IPS-18c (cell line): ENCODE measurements at regions not wholly inside any gene's neighbourhood (a gene's known extent, or its start where the extent isn't known, plus 50 kb on each side); places are given as distances from the start of the nearest gene placed in this dataset.

ENCODE experiments used
- H3K4me3 ChIP-seq: 2 replicates; pipeline ENCODE4 v1.7.0; 2013; ENCODE audit warnings: low read depth, mild to moderate bottlenecking, low read length, moderate library complexity; ENCODE audit not compliant: insufficient read depth
- H3K9me3 ChIP-seq: one replicate; pipeline ENCODE4 v1.6.1; 2013; ENCODE audit warnings: mild to moderate bottlenecking, low read length, moderate library complexity; ENCODE audit not compliant: control insufficient read depth, insufficient read depth

DNA sequence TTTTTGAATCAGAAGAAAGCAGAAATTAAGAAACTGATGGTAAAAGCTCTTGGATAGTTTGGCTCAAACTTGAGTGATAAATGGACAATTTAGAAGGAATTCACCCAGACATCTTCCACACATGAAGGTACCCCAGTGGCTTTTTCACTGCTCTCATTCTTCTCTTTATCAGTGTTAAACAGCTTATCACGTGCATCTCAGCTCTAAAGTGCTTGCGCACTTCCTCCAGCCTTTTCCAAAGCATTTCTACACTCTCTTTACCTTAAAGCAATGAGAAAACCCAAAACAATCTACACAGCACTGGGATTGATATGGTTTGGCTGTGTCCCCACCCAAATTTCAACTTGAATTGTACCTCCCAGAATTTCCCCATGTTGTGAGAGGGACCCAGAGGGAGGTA is 509.1 kb upstream of the FAT1 start:
- Histone ChIP-seq H3K9me3 (no peaks in the 10 kb centered on the region), H3K4me3 (no peak overlapping the region)

DNA sequence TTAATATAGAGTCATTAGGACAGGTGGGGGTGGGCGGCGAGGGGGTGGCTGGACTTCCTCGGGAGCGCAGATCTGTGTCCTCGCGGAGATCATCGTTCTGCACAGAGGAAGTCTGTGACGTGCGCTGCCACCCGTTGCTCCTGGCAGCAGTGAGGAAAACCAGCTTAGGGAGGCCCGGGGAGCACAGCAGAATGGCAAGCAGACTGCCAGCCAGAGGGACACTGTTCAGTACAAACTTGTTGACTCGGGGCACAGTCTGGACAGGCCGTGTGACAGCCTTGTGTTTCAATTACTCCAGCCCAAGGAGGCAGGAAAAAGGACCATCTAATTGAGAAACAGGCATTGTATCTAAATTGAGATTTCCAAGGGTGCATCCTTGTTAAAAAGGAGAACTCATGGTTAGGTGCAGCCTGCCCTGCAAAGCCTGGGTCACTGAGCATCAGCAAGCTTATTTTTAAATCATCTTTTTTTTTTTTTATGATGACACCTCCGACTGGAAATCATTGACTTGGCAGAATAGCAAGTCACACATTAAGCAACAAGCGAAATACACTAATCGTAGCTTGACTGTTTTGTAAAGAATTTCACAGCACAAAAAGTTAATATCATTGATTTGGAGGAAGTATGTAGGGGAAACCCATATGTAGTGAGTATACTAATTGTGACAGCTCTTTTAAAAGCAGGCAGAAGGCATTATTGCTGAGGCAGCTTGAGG is 512.0 kb upstream of the FAT1 start:
- Histone ChIP-seq H3K9me3 (no peaks in the 10 kb centered on the region), H3K4me3 (no peak overlapping the region)

- no peak overlapping the region for H3K4me3 ChIP-seq
- no peaks in the 10 kb centered on the region for H3K9me3 ChIP-seq
These were observed 512.7 kb upstream of the FAT1 start for GRCh38 chr4:187236209-187236890.

GRCh38 chr4:187238646-187239045 is 515.0 kb upstream of the FAT1 start:
- Histone ChIP-seq H3K9me3 (no peaks in the 10 kb centered on the region), H3K4me3 (no peak overlapping the region)

DNA sequence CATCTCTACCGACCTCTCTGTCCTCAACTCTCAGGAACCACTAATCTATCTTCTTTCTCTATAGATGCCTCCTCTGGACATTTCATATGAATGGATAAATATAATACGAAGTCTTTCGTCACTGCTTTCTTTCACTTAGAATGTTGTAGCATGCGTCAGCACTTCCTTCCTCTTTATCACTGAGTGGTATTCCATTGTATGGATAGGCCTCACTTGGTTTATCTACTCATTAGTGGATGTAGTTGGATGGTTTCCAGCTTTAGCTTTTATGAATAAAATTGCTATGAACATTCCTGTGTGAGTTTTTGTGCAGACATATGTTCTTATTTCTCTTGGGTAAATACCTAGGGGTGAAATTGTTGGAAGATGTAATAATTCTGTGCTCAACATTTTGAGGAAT is 528.2 kb upstream of the FAT1 start:
- no peaks in the 10 kb centered on the region for H3K9me3 ChIP-seq
- no peak overlapping the region for H3K4me3 ChIP-seq

DNA sequence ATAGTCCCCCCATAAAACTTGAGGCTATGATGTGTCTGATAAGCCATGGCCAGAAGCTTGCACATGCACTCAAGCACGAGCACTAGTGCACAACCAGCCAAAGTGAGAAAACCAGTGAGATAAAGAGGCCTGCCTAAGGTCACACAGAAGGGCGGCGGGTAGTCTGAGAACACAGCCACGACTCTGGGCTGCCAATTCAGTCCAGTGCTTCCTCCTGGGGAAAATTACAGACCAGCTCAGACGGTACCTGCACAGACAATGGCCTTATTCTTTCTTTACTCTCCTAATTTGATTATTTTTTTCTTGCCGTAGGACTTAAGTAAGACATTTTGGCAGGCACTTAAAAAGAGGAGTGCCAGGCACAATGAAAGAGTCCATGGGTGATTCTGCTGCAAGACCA is 533.2 kb upstream of the FAT1 start:
- no peak overlapping the region for H3K4me3 ChIP-seq
- no peaks in the 10 kb centered on the region for H3K9me3 ChIP-seq

GRCh38 chr4:187258651-187259401 is 535.2 kb upstream of the FAT1 start:
- Histone ChIP-seq H3K9me3 (no peaks in the 10 kb centered on the region), H3K4me3 (no peak overlapping the region)

DNA sequence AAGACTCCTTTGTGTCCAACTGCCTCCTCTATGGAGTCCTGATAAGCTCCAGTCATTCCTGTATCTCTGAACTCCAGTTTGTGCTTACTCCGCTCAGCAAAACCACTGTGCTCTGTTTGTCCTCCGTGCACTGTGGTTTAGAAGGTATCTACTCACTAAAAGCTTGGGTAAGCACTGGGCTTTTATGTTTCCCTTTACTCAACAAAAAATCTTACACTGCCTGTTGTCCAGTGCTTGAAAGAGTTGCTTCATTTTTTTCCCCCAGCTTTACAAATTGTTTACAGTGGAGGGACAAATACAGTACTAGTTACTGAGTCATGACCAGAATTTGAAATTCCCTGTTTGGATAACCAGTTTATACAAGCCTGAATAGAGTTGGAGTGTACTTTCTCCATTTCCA is 545.3 kb upstream of the FAT1 start:
- Histone ChIP-seq H3K9me3 (no peaks in the 10 kb centered on the region), H3K4me3 (no peak overlapping the region)

DNA sequence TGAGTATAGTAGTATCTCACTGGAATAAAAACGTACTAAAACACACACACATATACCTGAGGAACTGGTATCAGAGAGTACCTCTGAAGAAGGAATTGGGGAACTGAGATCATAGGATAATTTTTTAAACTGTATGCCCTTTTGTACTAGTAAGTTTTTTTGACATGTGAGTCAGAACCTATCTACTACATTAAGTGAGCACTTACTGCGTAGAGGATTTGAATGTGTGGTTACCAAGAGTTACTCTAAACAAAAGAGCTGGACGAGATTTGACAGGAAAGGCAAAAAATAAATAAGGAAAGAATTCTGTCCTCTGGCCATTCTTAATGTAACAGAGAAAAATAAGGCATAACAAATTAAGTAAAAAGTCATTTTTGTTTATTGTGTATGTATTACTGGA is 546.5 kb upstream of the FAT1 start:
- H3K4me3 ChIP-seq = no peak overlapping the region
- no peaks in the 10 kb centered on the region for H3K9me3 ChIP-seq

- no peaks in the 10 kb centered on the region for H3K9me3 ChIP-seq
- H3K4me3 ChIP-seq = no peak overlapping the region
These were observed 548.2 kb upstream of the FAT1 start for GRCh38 chr4:187271848-187272247.

DNA sequence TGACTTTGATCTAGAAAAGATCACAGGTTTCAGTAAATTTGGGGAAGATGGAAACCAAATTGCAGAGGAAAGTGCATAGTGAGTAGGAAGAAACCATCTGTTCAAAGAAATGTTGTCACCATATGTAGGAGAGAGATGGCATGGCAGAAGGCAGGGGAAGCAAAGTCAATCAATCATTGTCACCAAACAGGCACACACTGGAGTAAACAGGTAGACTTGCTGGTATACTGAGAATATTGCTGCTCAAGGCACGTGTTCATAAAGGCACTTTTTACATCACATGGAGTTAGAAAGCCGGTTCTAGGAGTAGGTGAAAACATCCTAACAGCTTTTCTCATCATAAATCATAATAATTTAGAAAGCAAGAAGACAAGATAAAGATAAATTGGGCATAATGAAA is 550.5 kb upstream of the FAT1 start:
- no peaks in the 10 kb centered on the region for H3K9me3 ChIP-seq
- H3K4me3 ChIP-seq = no peak overlapping the region

DNA sequence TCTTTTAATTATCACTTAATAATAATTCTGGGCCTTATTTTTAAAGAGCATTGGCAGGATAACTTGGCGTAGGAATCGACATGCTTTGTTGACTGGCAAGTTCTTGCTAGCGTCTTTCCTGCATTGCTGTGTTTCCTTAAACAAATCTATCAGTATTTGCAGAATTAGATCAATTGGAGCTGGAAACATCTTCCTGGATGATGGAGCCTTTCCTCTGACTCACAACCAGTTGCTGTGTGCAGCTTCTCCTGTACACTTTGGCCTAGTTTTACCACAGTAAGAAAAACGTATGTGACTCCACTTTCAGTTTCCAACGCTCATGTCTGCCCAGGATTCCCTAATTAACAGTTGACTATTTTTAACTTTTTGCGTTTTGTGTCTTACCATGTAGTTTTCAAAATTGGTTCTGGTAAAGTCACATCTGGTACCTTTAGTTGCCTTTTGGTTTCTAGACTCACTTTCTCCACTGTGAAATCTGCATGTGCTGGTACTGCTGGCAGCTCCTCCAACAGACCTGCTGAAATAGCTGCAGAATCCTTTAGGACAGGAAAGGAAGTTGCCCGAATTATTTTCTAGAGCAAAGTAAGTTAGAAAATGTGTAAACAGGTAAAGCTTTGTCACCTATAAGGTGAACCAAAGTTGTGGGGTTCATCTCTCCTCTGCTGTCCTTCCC is 553.2 kb upstream of the FAT1 start:
- Histone ChIP-seq H3K9me3 (no peaks in the 10 kb centered on the region), H3K4me3 (no peak overlapping the region)

- no peak overlapping the region for H3K4me3 ChIP-seq
- no peaks in the 10 kb centered on the region for H3K9me3 ChIP-seq
These were observed 559.7 kb upstream of the FAT1 start for GRCh38 chr4:187283201-187283955.

DNA sequence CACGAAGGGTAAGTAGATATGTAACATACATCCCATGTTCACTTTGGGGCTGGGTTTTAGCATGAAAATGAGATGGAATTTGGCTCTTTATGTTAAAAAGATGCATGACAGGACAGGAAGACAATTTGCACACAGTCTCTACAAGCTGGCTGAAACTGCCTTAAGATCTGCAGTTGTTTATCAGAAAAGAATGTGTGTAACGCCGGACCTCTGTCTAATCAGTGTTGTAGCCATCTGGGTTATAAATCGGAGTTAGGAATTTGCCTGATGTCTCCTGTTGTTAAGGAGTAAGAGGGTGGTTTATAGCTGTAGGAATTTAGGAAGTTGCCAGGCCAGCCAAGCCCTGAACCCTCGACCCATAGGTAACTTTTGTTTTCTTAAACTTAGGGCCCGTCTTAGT is 562.9 kb upstream of the FAT1 start:
- Histone ChIP-seq H3K9me3 (no peaks in the 10 kb centered on the region), H3K4me3 (no peak overlapping the region)

DNA sequence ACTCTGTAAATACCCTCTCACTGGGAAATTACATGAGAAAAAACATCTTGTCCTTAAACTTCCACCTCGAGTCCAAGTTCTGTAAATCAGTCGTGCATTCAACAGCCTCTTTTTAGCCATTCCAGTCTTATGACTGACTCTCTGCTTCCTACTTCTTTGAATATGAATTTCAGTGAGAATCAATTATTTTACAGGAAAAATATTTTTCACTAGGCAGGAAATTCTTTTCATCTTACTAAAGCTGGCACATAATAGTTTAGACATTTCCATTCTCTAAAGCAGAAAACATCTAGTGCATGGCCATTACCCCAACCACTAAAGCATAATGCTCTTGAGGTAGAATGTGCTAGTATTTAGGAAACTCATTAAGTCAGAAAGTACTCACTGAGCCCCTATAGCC is 565.7 kb upstream of the FAT1 start:
- Histone ChIP-seq H3K4me3 (no peak overlapping the region), H3K9me3 (no peaks in the 10 kb centered on the region)

GRCh38 chr4:187294861-187295260 is 571.2 kb upstream of the FAT1 start:
- H3K9me3 ChIP-seq = no peaks in the 10 kb centered on the region

DNA sequence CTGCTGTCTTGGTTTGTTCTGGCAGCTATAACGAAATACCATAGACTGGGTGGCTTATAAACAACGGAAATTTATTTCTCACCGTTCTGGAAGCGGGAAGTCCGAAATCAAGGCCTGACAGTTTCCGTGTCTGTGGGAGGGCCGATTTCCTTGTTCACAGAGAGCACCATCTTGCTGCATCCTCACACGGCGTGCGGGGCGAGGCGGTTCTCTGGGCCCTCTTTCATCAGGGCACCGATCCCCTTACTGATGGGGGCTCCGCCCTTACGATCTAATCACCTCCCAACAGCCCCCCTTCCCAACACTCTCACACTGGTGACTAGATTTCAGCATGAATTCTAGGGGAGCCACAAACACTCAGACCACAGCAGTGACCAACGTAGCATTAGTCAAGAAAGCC is 578.3 kb upstream of the FAT1 start:
- Histone ChIP-seq H3K9me3 (no peaks in the 10 kb centered on the region), H3K4me3 (no peak overlapping the region)

More at GRCh38 chr4:187294861-187295260, 571.2 kb upstream of the FAT1 start:
- no peak overlapping the region for H3K4me3 ChIP-seq
